HEK293 (cell line): ENCODE measurements at regions not wholly inside any gene's neighbourhood (a gene's known extent, or its start where the extent isn't known, plus 50 kb on each side); places are given as distances from the start of the nearest gene placed in this dataset.

Experiments used
- GFI1B ChIP-seq: fragments of 450-650 bp; formaldehyde crosslinking; IDR thresholded peaks from 2 replicates; pipeline ENCODE4 v1.5.1; 2016; ENCODE audit warnings: missing biosample characterization, missing genetic modification characterization
- MEIS1 ChIP-seq: sonication (generic); formaldehyde crosslinking; IDR thresholded peaks from 2 replicates; pipeline ENCODE4 v1.8.1; 2022; ENCODE audit warnings: missing genetic modification reagents, mild to moderate bottlenecking, borderline replicate concordance
- ZBTB17 ChIP-seq: fragments of 450-650 bp; formaldehyde crosslinking; IDR thresholded peaks from 2 replicates; pipeline ENCODE4 v1.5.1; 2016; ENCODE audit warnings: missing biosample characterization, missing genetic modification characterization
- ZNF274 ChIP-seq, 2 experiments: fragments of 200-500 bp in 1 of 2; fragments of 450-650 bp in 1 of 2; sonication (Bioruptor generic) in 1 of 2; formaldehyde crosslinking in 1 of 2; IDR thresholded peaks; 2 replicates each; pipeline versions ENCODE4 v1.5.1 to v1.6.1; 2014 to 2016; ENCODE audit warnings: borderline replicate concordance in 1 of 2, inconsistent platforms in 1 of 2, low read length in 1 of 2, missing biosample characterization in 1 of 2, missing genetic modification characterization in 1 of 2
- ZNF48 ChIP-seq: fragments of 450-650 bp; formaldehyde crosslinking; IDR thresholded peaks from 2 replicates; pipeline ENCODE4 v1.5.1; 2016; ENCODE audit warnings: missing biosample characterization, missing genetic modification characterization
- ZNF510 ChIP-seq: fragments of 450-650 bp; formaldehyde crosslinking; IDR thresholded peaks from 2 replicates; pipeline ENCODE4 v1.5.1; 2018; ENCODE audit warnings: mild to moderate bottlenecking, missing genetic modification characterization, missing biosample characterization; ENCODE audit not compliant: insufficient replicate concordance
- ZNF548 ChIP-seq: fragments of 450-650 bp; formaldehyde crosslinking; IDR thresholded peaks from 2 replicates; pipeline ENCODE4 v1.5.1; 2016; ENCODE audit warnings: missing biosample characterization, missing genetic modification characterization
- TF ChIP-seq, protein P1 (sequence below): fragments of 450-650 bp; formaldehyde crosslinking; IDR thresholded peaks from 2 replicates; pipeline ENCODE4 v1.5.1; 2016; ENCODE audit warnings: missing biosample characterization, missing genetic modification characterization
- TF ChIP-seq, protein P2 (sequence below): fragments of 450-650 bp; formaldehyde crosslinking; IDR thresholded peaks from 2 replicates; pipeline ENCODE4 v1.5.1; 2016; ENCODE audit warnings: missing biosample characterization, missing genetic modification characterization
- TF ChIP-seq, protein P3 (sequence below): fragments of 450-650 bp; formaldehyde crosslinking; IDR thresholded peaks from 2 replicates; pipeline ENCODE4 v1.5.1; 2016; ENCODE audit warnings: missing biosample characterization, missing genetic modification characterization

DNA sequence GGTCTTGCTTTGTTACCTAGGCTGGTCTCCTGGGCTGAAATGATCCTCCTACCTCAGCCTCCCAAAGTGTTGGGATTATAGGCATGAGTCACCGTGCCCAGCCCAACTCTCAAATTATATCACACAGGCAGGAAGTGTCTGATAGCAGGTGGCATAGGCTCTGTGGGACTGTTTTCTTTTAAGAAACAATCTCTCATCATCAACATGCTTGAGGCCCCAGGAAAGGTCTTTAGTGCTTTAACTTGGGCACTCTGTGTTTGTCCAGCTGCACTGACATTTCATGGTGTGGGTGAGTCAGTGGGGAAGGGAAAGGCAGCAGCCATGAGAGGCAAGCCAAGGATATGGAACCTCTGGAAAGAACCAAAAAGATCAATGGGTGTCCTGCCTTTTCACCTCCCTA lies 88.1 kb upstream of the TSPAN5 start:
- TF ChIP-seq ZNF510 (no peak), ZNF48 (tag by site-specific recombination) (no peak), ZNF548 (tag by site-specific recombination) (no peak), MEIS1 (CRISPR knock-in tag) (no peak), ZNF274 (IDR thresholded peaks at IDR 0.05; ENCODE audit: low read length) (no peak), ZNF274 (tag by site-specific recombination; IDR thresholded peaks at IDR 0.05; ENCODE audit: borderline replicate concordance) (no peak), ZBTB17 (tag by site-specific recombination) (no peak), GFI1B (no peak)
- TF ChIP-seq, protein P1, sequence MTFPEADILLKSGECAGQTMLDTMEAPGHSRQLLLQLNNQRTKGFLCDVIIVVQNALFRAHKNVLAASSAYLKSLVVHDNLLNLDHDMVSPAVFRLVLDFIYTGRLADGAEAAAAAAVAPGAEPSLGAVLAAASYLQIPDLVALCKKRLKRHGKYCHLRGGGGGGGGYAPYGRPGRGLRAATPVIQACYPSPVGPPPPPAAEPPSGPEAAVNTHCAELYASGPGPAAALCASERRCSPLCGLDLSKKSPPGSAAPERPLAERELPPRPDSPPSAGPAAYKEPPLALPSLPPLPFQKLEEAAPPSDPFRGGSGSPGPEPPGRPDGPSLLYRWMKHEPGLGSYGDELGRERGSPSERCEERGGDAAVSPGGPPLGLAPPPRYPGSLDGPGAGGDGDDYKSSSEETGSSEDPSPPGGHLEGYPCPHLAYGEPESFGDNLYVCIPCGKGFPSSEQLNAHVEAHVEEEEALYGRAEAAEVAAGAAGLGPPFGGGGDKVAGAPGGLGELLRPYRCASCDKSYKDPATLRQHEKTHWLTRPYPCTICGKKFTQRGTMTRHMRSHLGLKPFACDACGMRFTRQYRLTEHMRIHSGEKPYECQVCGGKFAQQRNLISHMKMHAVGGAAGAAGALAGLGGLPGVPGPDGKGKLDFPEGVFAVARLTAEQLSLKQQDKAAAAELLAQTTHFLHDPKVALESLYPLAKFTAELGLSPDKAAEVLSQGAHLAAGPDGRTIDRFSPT (tag by site-specific recombination): no peak
- TF ChIP-seq, protein P2, sequence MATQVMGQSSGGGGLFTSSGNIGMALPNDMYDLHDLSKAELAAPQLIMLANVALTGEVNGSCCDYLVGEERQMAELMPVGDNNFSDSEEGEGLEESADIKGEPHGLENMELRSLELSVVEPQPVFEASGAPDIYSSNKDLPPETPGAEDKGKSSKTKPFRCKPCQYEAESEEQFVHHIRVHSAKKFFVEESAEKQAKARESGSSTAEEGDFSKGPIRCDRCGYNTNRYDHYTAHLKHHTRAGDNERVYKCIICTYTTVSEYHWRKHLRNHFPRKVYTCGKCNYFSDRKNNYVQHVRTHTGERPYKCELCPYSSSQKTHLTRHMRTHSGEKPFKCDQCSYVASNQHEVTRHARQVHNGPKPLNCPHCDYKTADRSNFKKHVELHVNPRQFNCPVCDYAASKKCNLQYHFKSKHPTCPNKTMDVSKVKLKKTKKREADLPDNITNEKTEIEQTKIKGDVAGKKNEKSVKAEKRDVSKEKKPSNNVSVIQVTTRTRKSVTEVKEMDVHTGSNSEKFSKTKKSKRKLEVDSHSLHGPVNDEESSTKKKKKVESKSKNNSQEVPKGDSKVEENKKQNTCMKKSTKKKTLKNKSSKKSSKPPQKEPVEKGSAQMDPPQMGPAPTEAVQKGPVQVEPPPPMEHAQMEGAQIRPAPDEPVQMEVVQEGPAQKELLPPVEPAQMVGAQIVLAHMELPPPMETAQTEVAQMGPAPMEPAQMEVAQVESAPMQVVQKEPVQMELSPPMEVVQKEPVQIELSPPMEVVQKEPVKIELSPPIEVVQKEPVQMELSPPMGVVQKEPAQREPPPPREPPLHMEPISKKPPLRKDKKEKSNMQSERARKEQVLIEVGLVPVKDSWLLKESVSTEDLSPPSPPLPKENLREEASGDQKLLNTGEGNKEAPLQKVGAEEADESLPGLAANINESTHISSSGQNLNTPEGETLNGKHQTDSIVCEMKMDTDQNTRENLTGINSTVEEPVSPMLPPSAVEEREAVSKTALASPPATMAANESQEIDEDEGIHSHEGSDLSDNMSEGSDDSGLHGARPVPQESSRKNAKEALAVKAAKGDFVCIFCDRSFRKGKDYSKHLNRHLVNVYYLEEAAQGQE (tag by site-specific recombination): no peak
- TF ChIP-seq, protein P3, sequence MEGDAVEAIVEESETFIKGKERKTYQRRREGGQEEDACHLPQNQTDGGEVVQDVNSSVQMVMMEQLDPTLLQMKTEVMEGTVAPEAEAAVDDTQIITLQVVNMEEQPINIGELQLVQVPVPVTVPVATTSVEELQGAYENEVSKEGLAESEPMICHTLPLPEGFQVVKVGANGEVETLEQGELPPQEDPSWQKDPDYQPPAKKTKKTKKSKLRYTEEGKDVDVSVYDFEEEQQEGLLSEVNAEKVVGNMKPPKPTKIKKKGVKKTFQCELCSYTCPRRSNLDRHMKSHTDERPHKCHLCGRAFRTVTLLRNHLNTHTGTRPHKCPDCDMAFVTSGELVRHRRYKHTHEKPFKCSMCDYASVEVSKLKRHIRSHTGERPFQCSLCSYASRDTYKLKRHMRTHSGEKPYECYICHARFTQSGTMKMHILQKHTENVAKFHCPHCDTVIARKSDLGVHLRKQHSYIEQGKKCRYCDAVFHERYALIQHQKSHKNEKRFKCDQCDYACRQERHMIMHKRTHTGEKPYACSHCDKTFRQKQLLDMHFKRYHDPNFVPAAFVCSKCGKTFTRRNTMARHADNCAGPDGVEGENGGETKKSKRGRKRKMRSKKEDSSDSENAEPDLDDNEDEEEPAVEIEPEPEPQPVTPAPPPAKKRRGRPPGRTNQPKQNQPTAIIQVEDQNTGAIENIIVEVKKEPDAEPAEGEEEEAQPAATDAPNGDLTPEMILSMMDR: no peak
